HFF-Myc (cell line): ENCODE measurements at regions not wholly inside any gene's neighbourhood (a gene's known extent, or its start where the extent isn't known, plus 50 kb on each side); places are given as distances from the start of the nearest gene placed in this dataset.

Source experiments
- DNase-seq: peaks from one replicate; pipeline ENCODE4 v3.0.0-alpha.2; 2011; ENCODE audit warnings: low read depth; ENCODE audit errors: extremely low read depth
- H3K4me3 ChIP-seq: replicated peaks from 2 replicates; pipeline ENCODE4 v1.5.1; 2011; ENCODE audit warnings: low read depth, mild to moderate bottlenecking, control low read depth, low read length
- CTCF ChIP-seq: IDR thresholded peaks from 2 replicates; pipeline ENCODE4 v1.5.1; 2012; ENCODE audit warnings: mild to moderate bottlenecking, low read depth, low read length, control low read depth; ENCODE audit errors: missing control alignments

- no peak for TF ChIP-seq CTCF
- no peak for DNase-seq
- no peak overlapping the region for H3K4me3 ChIP-seq
These were observed 108.5 kb upstream of the MAP1B start for GRCh38 chr5:71998746-71999145.

GRCh38 chr5:72000707-72001106 is 106.6 kb upstream of the MAP1B start:
- DNase-seq: no peak
- TF ChIP-seq CTCF: no peak

GRCh38 chr5:72005671-72006070 is 101.6 kb upstream of the MAP1B start:
- H3K4me3 ChIP-seq: no peak overlapping the region
- no peak for TF ChIP-seq CTCF
- DNase-seq: no peak

More at GRCh38 chr5:72000707-72001106, 106.6 kb upstream of the MAP1B start:
- no peak overlapping the region for H3K4me3 ChIP-seq

- DNase-seq: no peak
- no peak overlapping the region for H3K4me3 ChIP-seq
- no peak for TF ChIP-seq CTCF
These were observed 100.9 kb upstream of the MAP1B start for GRCh38 chr5:72006361-72006760.

- no peak for TF ChIP-seq CTCF
- no peak for DNase-seq
- no peak overlapping the region for H3K4me3 ChIP-seq
These were observed 99.8 kb upstream of the MAP1B start for GRCh38 chr5:72007336-72008111.

- no peak overlapping the region for H3K4me3 ChIP-seq
- TF ChIP-seq CTCF: no peak
- DNase-seq: no peak
These were observed 98.0 kb upstream of the MAP1B start for GRCh38 chr5:72009280-72009679.

GRCh38 chr5:72010430-72010829 is 96.8 kb upstream of the MAP1B start:
- DNase-seq: no peak
- TF ChIP-seq CTCF: no peak
- no peak overlapping the region for H3K4me3 ChIP-seq
